H1 (cell line): ENCODE measurements at regions not wholly inside any gene's neighbourhood (a gene's known extent, or its start where the extent isn't known, plus 50 kb on each side); places are given as distances from the start of the nearest gene placed in this dataset.

Experiments
- CTCF ChIP-seq, 3 experiments: IDR thresholded peaks; 1 replicate in 2 of 3; 2 replicates in 1 of 3; pipeline versions ENCODE4 v1.5.1 to v1.6.1; 2011; ENCODE audit warnings: low read length in 3 of 3, mild to moderate bottlenecking in 3 of 3, inconsistent platforms in 2 of 3, low read depth in 1 of 3, moderate library complexity in 1 of 3; ENCODE audit not compliant: insufficient read depth in 1 of 3; ENCODE audit errors: control extremely low read depth in 1 of 3
- EZH2 ChIP-seq: fragments of 200-600 bp; sonication (generic); IDR thresholded peaks from 2 replicates; pipeline ENCODE4 v1.7.1; 2012; ENCODE audit warnings: low read depth, mild to moderate bottlenecking, moderate library complexity, low read length, inconsistent platforms; ENCODE audit not compliant: severe bottlenecking
- RAD21 ChIP-seq, 2 experiments: IDR thresholded peaks in 1 of 2; conservative IDR thresholded peaks in 1 of 2; 2 replicates each; pipeline ENCODE4 v1.6.1; 2011; ENCODE audit warnings: low read depth in 2 of 2, low read length in 2 of 2, improper control_type of control experiment in 1 of 2, inconsistent platforms in 1 of 2, mild to moderate bottlenecking in 1 of 2, moderate library complexity in 1 of 2
- SIN3A ChIP-seq, 2 experiments: IDR thresholded peaks in 1 of 2; conservative IDR thresholded peaks in 1 of 2; 2 replicates each; pipeline ENCODE4 v1.6.1; 2011 to 2012; ENCODE audit warnings: low read length in 2 of 2, improper control_type of control experiment in 1 of 2, low read depth in 1 of 2, mild to moderate bottlenecking in 1 of 2

GRCh38 chr6:49082611-49083010 is 380.4 kb downstream of the MMUT start:
- no peak for TF ChIP-seq CTCF (IDR thresholded peaks at IDR 0.05; ENCODE audit: control extremely low read depth in 1 of 3, insufficient read depth in 1 of 3, low read depth in 1 of 3, low read length in 3 of 3)
- no peak for TF ChIP-seq RAD21 (IDR thresholded peaks at IDR 0.05 in 1 of 2, conservative IDR thresholded peaks at IDR 0.05 in 1 of 2; ENCODE audit: low read depth in 2 of 2, low read length in 2 of 2)
- TF ChIP-seq EZH2: no peak
- TF ChIP-seq SIN3A (conservative IDR thresholded peaks at IDR 0.05 in 1 of 2, IDR thresholded peaks at IDR 0.05 in 1 of 2; ENCODE audit: low read depth in 1 of 2, low read length in 2 of 2): no peak
